HG03460 (cell line): ENCODE measurements at regions not wholly inside any gene's neighbourhood (a gene's known extent, or its start where the extent isn't known, plus 50 kb on each side); places are given as distances from the start of the nearest gene placed in this dataset.

Source experiments
- ATAC-seq: cut with Tn5 transposase; IDR thresholded peaks from one replicate; pipeline ENCODE4 v1.9.1; 2021; ENCODE audit not compliant: unreplicated experiment

GRCh38 chr3:5523125-5523524 lies 335.6 kb downstream of the EDEM1 start:
- ATAC-seq: no peak

GRCh38 chr3:5531039-5531438 lies 343.5 kb downstream of the EDEM1 start:
- no peak for ATAC-seq

DNA sequence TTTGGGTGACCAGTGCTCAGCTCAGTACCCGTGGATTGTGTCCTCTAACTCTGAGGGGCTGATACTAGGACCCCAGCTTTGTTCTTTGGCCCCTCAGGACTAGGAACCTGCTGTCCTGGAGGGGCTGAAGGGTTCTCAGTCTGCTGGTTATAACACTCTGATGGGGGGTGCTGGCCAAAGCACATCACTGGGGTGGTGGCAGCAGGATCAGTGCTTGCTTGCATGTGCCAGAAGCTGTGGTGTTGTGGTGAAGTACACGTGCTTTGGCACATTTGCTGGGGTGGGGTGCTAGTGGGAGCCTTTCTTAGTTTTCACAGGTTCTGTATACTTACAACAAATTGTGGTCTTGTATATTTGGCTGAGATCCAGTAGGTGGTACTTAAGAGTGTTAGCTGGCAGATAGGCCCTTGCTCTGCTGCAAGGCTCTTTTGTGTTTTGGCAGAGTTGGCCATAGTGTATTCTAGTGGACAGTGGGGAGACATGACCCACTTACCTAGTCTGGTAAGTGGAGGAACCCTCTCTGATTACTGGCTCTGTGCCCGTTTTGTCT lies 344.3 kb downstream of the EDEM1 start:
- no peak for ATAC-seq

- no peak for ATAC-seq
Measured at GRCh38 chr3:5540532-5540931, 353.0 kb downstream of the EDEM1 start.

GRCh38 chr3:5542472-5542871 lies 355.0 kb downstream of the EDEM1 start:
- ATAC-seq: no peak

- no peak for ATAC-seq
Measured at GRCh38 chr3:5543047-5543446, 355.5 kb downstream of the EDEM1 start.

- no peak for ATAC-seq
Measured at GRCh38 chr3:5545719-5546118, 358.2 kb downstream of the EDEM1 start.

GRCh38 chr3:5553203-5553602 lies 365.7 kb downstream of the EDEM1 start:
- no peak for ATAC-seq

- no peak for ATAC-seq
Measured at GRCh38 chr3:5554245-5554747, 366.8 kb downstream of the EDEM1 start.

DNA sequence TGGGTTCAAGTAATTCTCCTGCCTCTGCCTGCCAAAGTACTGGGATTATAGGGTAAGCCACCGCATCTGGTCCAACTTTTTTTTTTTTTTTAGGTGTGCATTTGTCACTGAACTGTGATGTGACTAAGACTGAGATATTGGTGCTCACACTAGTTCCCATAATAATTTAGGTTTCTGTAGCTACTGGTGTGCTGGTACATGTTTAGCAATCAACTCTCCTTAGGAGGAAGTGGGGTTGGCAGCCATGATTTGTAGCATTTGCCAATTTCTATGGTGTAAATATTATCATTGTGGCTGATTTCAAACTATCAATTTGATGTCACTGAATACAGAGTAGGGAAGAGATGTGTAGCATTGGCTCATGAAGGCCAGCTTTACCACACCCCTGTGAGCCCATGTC lies 372.7 kb downstream of the EDEM1 start:
- ATAC-seq: no peak

- ATAC-seq: no peak
Measured at GRCh38 chr3:5563537-5564277, 376.2 kb downstream of the EDEM1 start.

- no peak for ATAC-seq
Measured at GRCh38 chr3:5564278-5564666, 376.8 kb downstream of the EDEM1 start.

DNA sequence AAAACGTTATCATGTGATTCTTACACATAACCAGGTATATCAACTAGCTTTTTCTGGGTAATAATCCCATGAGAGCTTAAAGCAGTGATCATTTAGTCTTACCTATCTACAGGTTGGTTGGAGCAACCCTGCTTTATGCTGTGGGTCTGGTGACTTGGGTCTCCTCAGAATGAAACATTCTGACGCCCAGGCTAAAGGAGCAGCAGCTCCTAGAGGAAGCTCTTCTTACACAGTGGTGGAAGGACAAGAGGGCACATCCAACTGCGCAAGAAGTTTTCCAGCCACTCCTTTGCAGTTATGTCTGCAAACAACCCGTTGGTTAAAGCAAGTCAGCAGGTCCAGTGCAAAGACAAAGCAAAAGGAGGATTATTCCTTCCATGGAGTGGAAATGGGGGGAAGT lies 377.5 kb downstream of the EDEM1 start:
- no peak for ATAC-seq

GRCh38 chr3:5567113-5567512 lies 379.6 kb downstream of the EDEM1 start:
- no peak for ATAC-seq

GRCh38 chr3:5568451-5568850 lies 380.9 kb downstream of the EDEM1 start:
- ATAC-seq: no peak

DNA sequence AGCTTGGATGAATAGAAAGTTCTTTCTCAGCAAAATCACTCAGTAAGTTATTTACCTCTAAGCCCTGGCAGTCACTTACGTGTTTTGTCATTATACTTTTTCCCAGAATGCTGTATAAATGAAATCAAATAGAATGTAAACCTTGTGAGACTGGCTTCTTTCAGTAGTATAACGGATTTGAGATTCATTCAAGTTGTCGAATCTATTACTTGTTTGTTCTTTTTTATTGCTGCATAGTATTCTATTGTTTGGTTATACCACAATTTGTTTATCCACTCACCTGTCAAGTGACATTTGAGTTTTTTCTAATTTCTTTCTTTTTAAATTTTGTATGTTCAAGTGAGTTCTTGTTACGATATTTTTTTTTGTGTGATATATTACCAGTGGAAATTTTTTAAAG lies 381.6 kb downstream of the EDEM1 start:
- no peak for ATAC-seq

DNA sequence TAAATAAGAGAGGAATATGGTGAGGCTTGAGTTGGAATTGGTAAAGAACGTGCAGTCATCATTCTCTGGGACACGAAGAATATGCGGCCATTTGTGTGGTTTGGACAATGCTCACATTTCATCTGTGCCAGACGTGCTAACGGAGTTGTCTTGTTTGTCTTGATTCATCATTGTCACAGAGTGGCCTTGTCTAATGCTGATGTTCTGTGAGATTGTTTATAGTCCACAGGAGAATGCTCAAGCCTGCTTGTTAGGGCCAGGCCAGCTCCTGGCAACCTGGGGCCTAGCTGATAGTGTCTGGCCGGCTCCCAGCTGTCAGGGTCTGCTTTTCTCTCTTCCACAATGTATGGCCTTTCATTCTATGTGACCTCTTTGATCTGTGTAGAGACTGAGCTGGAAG lies 384.7 kb downstream of the EDEM1 start:
- ATAC-seq: no peak

DNA sequence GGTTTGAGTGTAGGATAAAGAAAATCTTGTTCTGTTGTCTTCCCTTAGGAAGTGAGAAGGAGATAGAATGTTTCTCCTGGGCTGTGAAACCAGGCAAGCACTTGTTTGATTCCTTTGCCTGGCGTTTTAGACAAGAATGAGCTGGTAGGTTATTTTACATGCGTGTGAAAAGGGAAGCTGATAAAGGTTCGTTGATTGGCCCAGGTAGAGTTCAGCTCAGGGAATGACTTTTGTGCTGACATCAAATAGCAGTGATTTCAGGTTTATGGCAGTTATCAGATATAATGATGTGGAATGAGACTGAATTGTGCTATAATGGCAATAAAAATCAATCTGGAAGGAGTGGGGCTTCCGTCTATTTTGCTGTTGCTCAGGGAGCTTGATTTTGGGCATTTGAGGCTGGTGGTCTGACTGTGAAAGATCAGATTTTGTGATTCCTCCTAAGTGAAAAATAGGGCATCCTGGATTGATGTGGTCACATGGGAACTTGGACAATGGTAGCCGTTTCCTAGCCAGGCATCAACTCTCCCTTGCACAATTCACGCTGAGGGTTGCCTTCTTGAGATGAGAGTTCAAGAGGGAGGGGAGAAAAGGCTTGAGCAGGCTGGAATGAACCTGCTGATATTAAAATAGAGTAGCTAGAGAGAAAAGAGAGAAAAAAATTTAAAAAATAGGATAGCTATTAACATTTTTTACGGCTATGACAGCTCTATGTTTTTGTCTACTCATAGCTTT lies 388.9 kb downstream of the EDEM1 start:
- ATAC-seq: no peak

DNA sequence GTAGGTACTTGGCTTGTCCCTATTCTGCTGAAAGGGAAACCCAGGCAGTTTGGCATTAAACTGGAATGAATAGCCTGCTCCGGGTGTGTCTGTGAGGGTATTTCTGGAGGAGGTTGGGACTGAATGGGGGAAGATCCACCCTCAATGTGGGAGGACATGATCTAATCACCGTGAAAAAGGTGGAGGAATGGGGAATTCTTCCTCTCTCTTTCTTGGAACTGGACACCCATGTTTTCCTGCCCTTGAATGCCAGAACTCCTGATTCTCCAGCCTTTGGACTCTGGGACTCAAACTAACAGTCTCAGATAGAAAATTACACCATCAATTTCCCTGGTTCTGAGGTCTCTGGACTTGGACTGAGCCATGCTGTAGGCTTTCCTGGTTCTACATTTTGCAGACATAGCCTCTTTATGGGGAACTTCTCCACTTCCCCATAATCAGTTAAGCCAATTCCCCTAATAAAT lies 391.7 kb downstream of the EDEM1 start:
- ATAC-seq: no peak

DNA sequence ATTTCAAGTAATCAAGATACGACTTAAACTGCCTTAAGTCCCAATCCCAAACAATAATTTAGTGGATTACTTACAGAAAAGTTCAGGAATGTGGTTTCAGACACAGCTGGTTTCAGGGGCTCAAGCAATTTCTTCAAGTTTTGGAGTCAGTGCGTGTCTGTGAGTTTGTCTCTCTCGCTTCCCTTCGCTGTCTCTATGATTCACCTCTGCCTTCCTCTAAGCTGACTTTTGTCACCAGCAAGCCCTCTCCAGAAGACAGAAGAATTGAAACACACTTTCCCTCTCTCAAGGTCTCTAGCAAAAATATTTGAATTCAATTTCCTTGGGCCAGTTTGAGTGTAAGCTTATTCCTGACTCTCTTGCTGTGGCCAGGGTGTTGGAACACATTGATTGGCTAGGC lies 392.4 kb downstream of the EDEM1 start:
- ATAC-seq: no peak

GRCh38 chr3:5580826-5581225 lies 393.3 kb downstream of the EDEM1 start:
- ATAC-seq: no peak

- ATAC-seq: no peak
Measured at GRCh38 chr3:5581743-5582142, 394.2 kb downstream of the EDEM1 start.
